Mesothelial cell of epicardium (in vitro differentiated cells): ENCODE measurements at regions not wholly inside any gene's neighbourhood (a gene's known extent, or its start where the extent isn't known, plus 50 kb on each side); places are given as distances from the start of the nearest gene placed in this dataset.

Experiments
- DNase-seq, 2 experiments: peaks; one replicate each; pipeline ENCODE4 v3.0.0; 2021; ENCODE audit warnings: low spot score in 2 of 2; ENCODE audit not compliant: unreplicated experiment in 2 of 2
- H3K27ac Mint-ChIP-seq: 2 replicates; pipeline ENCODE4 v1.8.0; 2021; ENCODE audit warnings: mixed read lengths
- H3K27me3 Mint-ChIP-seq: 2 replicates; pipeline ENCODE4 v1.8.0; 2021; ENCODE audit warnings: low read depth, mixed read lengths
- H3K36me3 Mint-ChIP-seq: 2 replicates; pipeline ENCODE4 v1.8.0; 2021; ENCODE audit warnings: mixed read lengths
- H3K4me1 Mint-ChIP-seq: 2 replicates; pipeline ENCODE4 v1.8.0; 2021; ENCODE audit warnings: mixed read lengths
- H3K4me3 Mint-ChIP-seq: 2 replicates; pipeline ENCODE4 v1.8.0; 2021; ENCODE audit warnings: mild to moderate bottlenecking, moderate library complexity, mixed read lengths
- H3K9me3 Mint-ChIP-seq: 2 replicates; pipeline ENCODE4 v1.8.0; 2021; ENCODE audit warnings: mixed read lengths
- CTCF ChIP-seq: fragments of 200-600 bp; sonication (generic); IDR thresholded peaks from one replicate; pipeline ENCODE4 v1.5.0; 2021; ENCODE audit warnings: antibody characterized with exemption; ENCODE audit not compliant: unreplicated experiment

- no peak for DNase-seq
- H3K4me1 Mint-ChIP-seq, result peaks cover 32% of the 10 kb centered on the region
- no peaks in the 10 kb centered on the region for H3K27me3 Mint-ChIP-seq
- H3K36me3 Mint-ChIP-seq, result peaks cover 7% of the 10 kb centered on the region
- peaks cover 8% of the 10 kb centered on the region for H3K9me3 Mint-ChIP-seq
- TF ChIP-seq CTCF, result no peak
- no peak overlapping the region for H3K4me3 Mint-ChIP-seq
- peak overlapping the region; percentile 1 for H3K27ac Mint-ChIP-seq
Measured at GRCh38 chr9:515665-516064, 301.0 kb downstream of the DOCK8 start.

GRCh38 chr9:517993-518392 is 303.3 kb downstream of the DOCK8 start:
- Mint-ChIP-seq H3K27me3 (no peaks in the 10 kb centered on the region), H3K4me3 (no peak overlapping the region), H3K4me1 (peaks cover 43% of the 10 kb centered on the region), H3K27ac (peak overlapping the region; percentile 14), H3K36me3 (peaks cover 7% of the 10 kb centered on the region), H3K9me3 (peaks cover 8% of the 10 kb centered on the region)
- no peak for TF ChIP-seq CTCF
- no peak for DNase-seq

GRCh38 chr9:518540-518939 is 303.9 kb downstream of the DOCK8 start:
- Mint-ChIP-seq H3K27me3 (no peaks in the 10 kb centered on the region), H3K36me3 (peaks cover 7% of the 10 kb centered on the region), H3K4me3 (no peak overlapping the region), H3K27ac (peak overlapping the region; percentile 14), H3K9me3 (peaks cover 8% of the 10 kb centered on the region), H3K4me1 (peaks cover 46% of the 10 kb centered on the region)
- DNase-seq, result no peak
- no peak for TF ChIP-seq CTCF

GRCh38 chr9:519579-519978 is 304.9 kb downstream of the DOCK8 start:
- Mint-ChIP-seq H3K27me3 (no peaks in the 10 kb centered on the region), H3K4me1 (peaks cover 50% of the 10 kb centered on the region), H3K27ac (peak overlapping the region; percentile 86), H3K4me3 (no peak overlapping the region), H3K9me3 (peaks cover 3% of the 10 kb centered on the region), H3K36me3 (peaks cover 2% of the 10 kb centered on the region)
- TF ChIP-seq CTCF, result no peak
- DNase-seq, result no peak

- TF ChIP-seq CTCF, result no peak
- peaks cover 50% of the 10 kb centered on the region for H3K4me1 Mint-ChIP-seq
Measured at GRCh38 chr9:520302-520701, 305.6 kb downstream of the DOCK8 start.

GRCh38 chr9:522190-522589 is 307.5 kb downstream of the DOCK8 start:
- no peaks in the 10 kb centered on the region for H3K9me3 Mint-ChIP-seq
- no peak overlapping the region for H3K27ac Mint-ChIP-seq
- H3K4me3 Mint-ChIP-seq, result no peak overlapping the region
- DNase-seq, result no peak
- TF ChIP-seq CTCF, result no peak
- H3K36me3 Mint-ChIP-seq, result no peaks in the 10 kb centered on the region
- H3K27me3 Mint-ChIP-seq, result no peaks in the 10 kb centered on the region
- H3K4me1 Mint-ChIP-seq, result peaks cover 39% of the 10 kb centered on the region

More at GRCh38 chr9:520302-520701, 305.6 kb downstream of the DOCK8 start:
- Mint-ChIP-seq H3K4me3 (no peak overlapping the region), H3K36me3 (no peaks in the 10 kb centered on the region), H3K27me3 (no peaks in the 10 kb centered on the region), H3K27ac (peak overlapping the region; percentile 22), H3K9me3 (no peaks in the 10 kb centered on the region)
- DNase-seq, result no peak
